NB4 (cell line): ENCODE measurements at regions not wholly inside any gene's neighbourhood (a gene's known extent, or its start where the extent isn't known, plus 50 kb on each side); places are given as distances from the start of the nearest gene placed in this dataset.

Experiments
- CTCF ChIP-seq: IDR thresholded peaks from one replicate; pipeline ENCODE4 v1.5.1; 2012; ENCODE audit warnings: low read depth, low read length
- MAX ChIP-seq: IDR thresholded peaks from 2 replicates; pipeline ENCODE4 v1.6.1; 2011; ENCODE audit warnings: low read depth, low read length
- POLR2A ChIP-seq: IDR thresholded peaks from 2 replicates; pipeline ENCODE4 v1.6.1; 2011; ENCODE audit warnings: mild to moderate bottlenecking; ENCODE audit not compliant: insufficient read length; ENCODE audit errors: extremely low read depth

- no peak for TF ChIP-seq CTCF
- no peak for TF ChIP-seq POLR2A
- no peak for TF ChIP-seq MAX
Measured at GRCh38 chr6:121504227-121504626, 68.8 kb downstream of the GJA1 start.
